ENCODE measurements at regions not wholly inside any gene's neighbourhood (a gene's known extent, or its start where the extent isn't known, plus 50 kb on each side); places are given as distances from the start of the nearest gene placed in this dataset.

DNA sequence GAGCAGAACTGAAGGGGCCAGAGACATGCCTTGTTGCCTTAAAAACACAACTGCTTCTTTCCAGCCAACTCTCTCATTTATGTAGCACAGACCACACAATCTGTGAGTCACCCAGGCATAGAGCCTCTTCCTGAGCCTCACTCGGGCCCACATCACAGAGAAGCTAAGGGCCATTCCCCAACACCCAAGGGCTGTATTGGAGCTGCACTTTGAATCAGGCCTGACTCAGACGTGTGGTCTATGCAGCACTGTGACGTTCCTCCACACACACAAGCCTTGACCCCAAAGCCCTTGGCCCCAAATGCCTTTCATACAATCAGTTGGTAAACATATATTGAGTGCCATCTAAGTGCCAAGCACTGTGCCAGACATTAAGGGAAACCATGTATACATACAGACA lies 308.9 kb upstream of the DYNLRB2 start:
- H2AFZ ChIP-seq (ENCODE audit: low read length) = no peak overlapping the region
- POLR2A ChIA-PET (ENCODE audit: unreplicated experiment) = no interaction called here
- no TSS peak for BruUV-seq (replicated peaks)

DNA sequence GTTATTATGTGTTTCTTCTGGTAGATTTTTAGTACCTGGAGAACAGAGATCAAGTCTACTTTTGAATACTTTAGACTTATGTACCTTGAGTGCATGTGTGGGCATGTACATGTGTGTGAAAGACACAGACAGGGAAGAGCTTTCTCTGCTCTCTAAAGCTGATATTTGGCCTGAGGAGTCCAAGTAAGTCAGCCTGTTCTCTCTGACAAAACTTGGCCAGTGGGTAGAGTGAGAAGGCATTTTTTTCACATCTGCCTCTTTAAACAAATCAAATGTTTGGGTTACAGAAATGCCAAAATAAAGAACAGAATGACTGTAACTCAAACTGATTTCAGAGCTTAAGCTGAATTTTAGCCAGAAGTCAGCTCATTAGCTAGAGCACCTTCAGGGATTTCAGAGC lies 309.7 kb upstream of the DYNLRB2 start:
- Histone ChIP-seq H3K9me2 (replicated peaks; ENCODE audit: low read length) (no peaks in the 10 kb centered on the region), H3K4me3 (ENCODE audit: low read length) (no peak overlapping the region), H4K20me1 (ENCODE audit: low read length) (no peaks in the 10 kb centered on the region), H3K79me2 (ENCODE audit: low read length) (no peaks in the 10 kb centered on the region), H3K36me3 (ENCODE audit: low read depth, low read length) (no peaks in the 10 kb centered on the region), H3K4me1 (ENCODE audit: insufficient read depth, low read length) (no peaks in the 10 kb centered on the region), H3K9me3 (ENCODE audit: low read length) (no peaks in the 10 kb centered on the region), H3F3A (ENCODE audit: low read length, unreplicated experiment) (no peaks in the 10 kb centered on the region), H3K27ac (ENCODE audit: low read length) (no peak overlapping the region), H2AFZ (ENCODE audit: low read length) (no peak overlapping the region), H3K4me2 (ENCODE audit: low read length) (no peak overlapping the region), H3K9ac (ENCODE audit: low read length) (no peak overlapping the region), H3K27me3 (ENCODE audit: low read length) (no peaks in the 10 kb centered on the region)
- ATAC-seq = no peak
- CTCF ChIA-PET = no interaction called here
- intact Hi-C loops (cut with micrococcal nuclease) = no loop called here
- no peak for TF ChIP-seq EZH2phosphoT487 (IDR thresholded peaks at IDR 0.05; ENCODE audit: borderline replicate concordance, low read length)
- TF ChIP-seq, protein P1, sequence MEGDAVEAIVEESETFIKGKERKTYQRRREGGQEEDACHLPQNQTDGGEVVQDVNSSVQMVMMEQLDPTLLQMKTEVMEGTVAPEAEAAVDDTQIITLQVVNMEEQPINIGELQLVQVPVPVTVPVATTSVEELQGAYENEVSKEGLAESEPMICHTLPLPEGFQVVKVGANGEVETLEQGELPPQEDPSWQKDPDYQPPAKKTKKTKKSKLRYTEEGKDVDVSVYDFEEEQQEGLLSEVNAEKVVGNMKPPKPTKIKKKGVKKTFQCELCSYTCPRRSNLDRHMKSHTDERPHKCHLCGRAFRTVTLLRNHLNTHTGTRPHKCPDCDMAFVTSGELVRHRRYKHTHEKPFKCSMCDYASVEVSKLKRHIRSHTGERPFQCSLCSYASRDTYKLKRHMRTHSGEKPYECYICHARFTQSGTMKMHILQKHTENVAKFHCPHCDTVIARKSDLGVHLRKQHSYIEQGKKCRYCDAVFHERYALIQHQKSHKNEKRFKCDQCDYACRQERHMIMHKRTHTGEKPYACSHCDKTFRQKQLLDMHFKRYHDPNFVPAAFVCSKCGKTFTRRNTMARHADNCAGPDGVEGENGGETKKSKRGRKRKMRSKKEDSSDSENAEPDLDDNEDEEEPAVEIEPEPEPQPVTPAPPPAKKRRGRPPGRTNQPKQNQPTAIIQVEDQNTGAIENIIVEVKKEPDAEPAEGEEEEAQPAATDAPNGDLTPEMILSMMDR (conservative IDR thresholded peaks at IDR 0.05; ENCODE audit: low read depth, low read length) = no peak
- no peak for TF ChIP-seq EZH2 (IDR thresholded peaks at IDR 0.05; ENCODE audit: low read length, unreplicated experiment)
- BruUV-seq (replicated peaks) = no TSS peak
- DNase-seq = no peak
- POLR2A ChIA-PET (ENCODE audit: unreplicated experiment) = no interaction called here

More for the DNA sequence above, 308.9 kb upstream of the DYNLRB2 start:
- TF ChIP-seq EZH2phosphoT487 (IDR thresholded peaks at IDR 0.05; ENCODE audit: borderline replicate concordance, low read length) = no peak
- TF ChIP-seq, protein P1 (conservative IDR thresholded peaks at IDR 0.05; ENCODE audit: low read depth, low read length) = no peak
- Histone ChIP-seq H3K9me3 (ENCODE audit: low read length) (no peaks in the 10 kb centered on the region), H3F3A (ENCODE audit: low read length, unreplicated experiment) (no peaks in the 10 kb centered on the region), H3K9me2 (replicated peaks; ENCODE audit: low read length) (no peaks in the 10 kb centered on the region), H3K36me3 (ENCODE audit: low read depth, low read length) (no peaks in the 10 kb centered on the region), H3K27me3 (ENCODE audit: low read length) (no peaks in the 10 kb centered on the region), H3K4me3 (ENCODE audit: low read length) (no peak overlapping the region), H3K79me2 (ENCODE audit: low read length) (no peaks in the 10 kb centered on the region), H3K9ac (ENCODE audit: low read length) (no peak overlapping the region), H3K4me2 (ENCODE audit: low read length) (no peak overlapping the region), H3K4me1 (ENCODE audit: insufficient read depth, low read length) (no peaks in the 10 kb centered on the region), H4K20me1 (ENCODE audit: low read length) (no peaks in the 10 kb centered on the region), H3K27ac (ENCODE audit: low read length) (no peak overlapping the region)
- CTCF ChIA-PET = no interaction called here
- DNase-seq (no peak), ATAC-seq (no peak)
- intact Hi-C loops (cut with micrococcal nuclease) = no loop called here

DNA sequence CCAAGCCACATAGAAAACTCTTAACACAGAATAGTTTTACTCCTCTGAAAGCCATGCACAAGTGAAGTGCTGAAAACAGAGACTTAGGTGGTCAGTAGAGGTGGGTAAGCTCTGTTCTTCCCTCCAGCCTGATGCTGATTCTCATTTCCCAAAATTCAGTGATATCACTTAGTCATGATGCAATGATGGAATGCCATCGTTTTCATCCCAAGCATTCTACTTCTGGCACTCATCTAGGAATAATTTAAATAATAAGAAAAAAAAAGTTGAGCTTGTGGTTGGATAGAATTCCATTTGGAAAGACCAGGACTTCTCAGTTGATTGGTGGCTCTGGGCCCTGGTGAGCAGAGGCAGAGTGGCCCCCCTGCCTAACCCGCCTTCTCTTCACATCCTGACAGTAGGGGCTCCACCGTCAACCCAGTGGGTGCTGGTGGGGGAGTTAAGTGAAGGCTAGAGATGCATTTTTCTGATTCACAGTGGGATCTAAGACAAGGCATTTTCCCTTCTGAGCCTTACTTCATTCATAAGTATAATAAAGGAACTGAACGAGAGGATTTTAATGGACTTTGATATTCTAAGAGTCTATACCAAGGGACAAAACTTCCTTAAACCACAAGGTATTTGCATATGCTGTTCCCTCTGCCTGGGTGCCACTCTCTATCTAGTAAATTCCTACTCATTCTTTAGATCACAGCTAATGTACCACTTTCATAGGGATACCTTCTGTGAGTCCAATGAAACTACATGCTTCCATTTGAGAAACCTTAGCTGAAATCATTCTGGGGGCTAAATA lies 310.3 kb upstream of the DYNLRB2 start:
- H3K36me3 ChIP-seq (ENCODE audit: low read depth, low read length) = no peaks in the 10 kb centered on the region
- H3K27me3 ChIP-seq (ENCODE audit: low read length) = no peaks in the 10 kb centered on the region
- H4K20me1 ChIP-seq (ENCODE audit: low read length) = no peaks in the 10 kb centered on the region
- no peak overlapping the region for H2AFZ ChIP-seq (ENCODE audit: low read length)
- H3K9ac ChIP-seq (ENCODE audit: low read length) = no peak overlapping the region
- no peaks in the 10 kb centered on the region for H3K9me3 ChIP-seq (ENCODE audit: low read length)
- DNase-seq (no peak), ATAC-seq (no peak)
- CTCF ChIA-PET = no interaction called here
- BruUV-seq (replicated peaks) = no TSS peak
- no peak overlapping the region for H3K4me2 ChIP-seq (ENCODE audit: low read length)
- intact Hi-C loops (cut with micrococcal nuclease) = no loop called here
- no peaks in the 10 kb centered on the region for H3K9me2 ChIP-seq (replicated peaks; ENCODE audit: low read length)
- H3K79me2 ChIP-seq (ENCODE audit: low read length) = no peaks in the 10 kb centered on the region
- no peak overlapping the region for H3K4me3 ChIP-seq (ENCODE audit: low read length)
- POLR2A ChIA-PET (ENCODE audit: unreplicated experiment) = no interaction called here
- H3F3A ChIP-seq (ENCODE audit: low read length, unreplicated experiment) = no peaks in the 10 kb centered on the region
- no peak overlapping the region for H3K27ac ChIP-seq (ENCODE audit: low read length)
- TF ChIP-seq EZH2phosphoT487 (IDR thresholded peaks at IDR 0.05; ENCODE audit: borderline replicate concordance, low read length) (no peak), EZH2 (IDR thresholded peaks at IDR 0.05; ENCODE audit: low read length, unreplicated experiment) (no peak)
- TF ChIP-seq, protein P1 (conservative IDR thresholded peaks at IDR 0.05; ENCODE audit: low read depth, low read length) = no peak
- no peaks in the 10 kb centered on the region for H3K4me1 ChIP-seq (ENCODE audit: insufficient read depth, low read length)

Measured in PC-3 (cell line).